Activated naive CD4-positive, alpha-beta T cell treated with anti-CD3 and anti-CD28 coated beads, Interleukin-2, amount 50 U/mL, for 72 hours (primary cell): ENCODE measurements at regions not wholly inside any gene's neighbourhood (a gene's known extent, or its start where the extent isn't known, plus 50 kb on each side); places are given as distances from the start of the nearest gene placed in this dataset.
"Not testable (repeated sequence)": the region's sequence is repeated elsewhere in the genome, so short reads cannot be mapped to it uniquely, and the experiment has no call there.

Experiments used
- ATAC-seq, 2 donors: fragments of 150-1000 bp; cut with Tn5 transposase; 2 replicates each; pipeline ENCODE4 v1.10.0; 2021; ENCODE audit warnings: mild to moderate bottlenecking in 2 of 2, moderate library complexity in 2 of 2
- DNase-seq, 2 donors: peaks; one replicate each; pipeline ENCODE4 v3.0.0; 2021 to 2022; ENCODE audit warnings: low spot score in 2 of 2
- H3K27ac Mint-ChIP-seq, 2 donors: one replicate each; pipeline ENCODE4 v1.8.0; 2022; ENCODE audit warnings: mild to moderate bottlenecking in 2 of 2, mixed read lengths in 2 of 2
- H3K36me3 Mint-ChIP-seq, 2 donors: one replicate each; pipeline ENCODE4 v1.8.0; 2022; ENCODE audit warnings: mixed read lengths in 2 of 2
- H3K9me3 Mint-ChIP-seq, 2 donors: one replicate each; pipeline ENCODE4 v1.8.0; 2022; ENCODE audit warnings: mixed read lengths in 2 of 2

GRCh38 chr10:42428534-42428933 lies 209.8 kb downstream of the ZNF33B start:
- H3K27ac Mint-ChIP-seq, result no peak overlapping the region
- H3K36me3 Mint-ChIP-seq, result no peaks in the 10 kb centered on the region
- no peaks in the 10 kb centered on the region for H3K9me3 Mint-ChIP-seq
- DNase-seq (no peak), ATAC-seq (no peak)

DNA sequence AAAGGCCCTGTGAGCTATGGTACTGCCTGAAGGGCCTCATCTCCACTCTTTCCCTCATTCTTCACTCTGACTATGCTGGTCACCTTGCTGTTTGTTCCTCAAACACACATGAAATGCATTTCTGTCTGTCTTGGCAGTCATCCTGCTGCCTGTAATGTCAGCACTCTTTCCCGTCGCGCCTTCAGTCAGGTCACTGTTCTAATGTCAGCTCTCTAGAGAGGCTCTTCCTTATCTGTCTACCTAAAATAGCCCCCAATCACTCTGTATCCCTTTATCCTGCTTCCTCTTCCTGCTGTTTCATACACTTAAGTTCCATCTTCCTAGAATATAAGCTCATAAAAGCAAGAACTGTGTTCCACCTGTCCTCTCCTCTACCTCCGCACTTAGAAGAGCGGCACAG lies 215.5 kb downstream of the ZNF33B start:
- DNase-seq (no peak), ATAC-seq (no peak)
- Mint-ChIP-seq H3K9me3 (peaks cover 0 to 8% of the 10 kb centered on the region in 2 donors), H3K36me3 (no peaks in the 10 kb centered on the region), H3K27ac (no peak overlapping the region)

- DNase-seq, result no peak
- no peaks in the 10 kb centered on the region for H3K36me3 Mint-ChIP-seq
- peaks cover 0 to 8% of the 10 kb centered on the region in 2 donors for H3K9me3 Mint-ChIP-seq
- H3K27ac Mint-ChIP-seq, result peak overlapping the region in 1 of 2 donors; percentile 40
- ATAC-seq, result no peak
Measured at GRCh38 chr10:42421812-42422211, 216.6 kb downstream of the ZNF33B start.

- Mint-ChIP-seq H3K27ac (no peak overlapping the region), H3K36me3 (no peaks in the 10 kb centered on the region), H3K9me3 (peaks cover 0 to 8% of the 10 kb centered on the region in 2 donors)
- ATAC-seq (no peak), DNase-seq (no peak)
Measured at GRCh38 chr10:42419789-42420188, 218.6 kb downstream of the ZNF33B start.

GRCh38 chr10:42380926-42381547 lies 257.3 kb downstream of the ZNF33B start:
- H3K9me3 Mint-ChIP-seq, result peaks cover 16 to 17% of the 10 kb centered on the region in 2 donors
- H3K36me3 Mint-ChIP-seq, result peaks cover 6 to 10% of the 10 kb centered on the region in 2 donors
- no peak for ATAC-seq
- no peak for DNase-seq
- H3K27ac Mint-ChIP-seq, result no peak overlapping the region

DNA sequence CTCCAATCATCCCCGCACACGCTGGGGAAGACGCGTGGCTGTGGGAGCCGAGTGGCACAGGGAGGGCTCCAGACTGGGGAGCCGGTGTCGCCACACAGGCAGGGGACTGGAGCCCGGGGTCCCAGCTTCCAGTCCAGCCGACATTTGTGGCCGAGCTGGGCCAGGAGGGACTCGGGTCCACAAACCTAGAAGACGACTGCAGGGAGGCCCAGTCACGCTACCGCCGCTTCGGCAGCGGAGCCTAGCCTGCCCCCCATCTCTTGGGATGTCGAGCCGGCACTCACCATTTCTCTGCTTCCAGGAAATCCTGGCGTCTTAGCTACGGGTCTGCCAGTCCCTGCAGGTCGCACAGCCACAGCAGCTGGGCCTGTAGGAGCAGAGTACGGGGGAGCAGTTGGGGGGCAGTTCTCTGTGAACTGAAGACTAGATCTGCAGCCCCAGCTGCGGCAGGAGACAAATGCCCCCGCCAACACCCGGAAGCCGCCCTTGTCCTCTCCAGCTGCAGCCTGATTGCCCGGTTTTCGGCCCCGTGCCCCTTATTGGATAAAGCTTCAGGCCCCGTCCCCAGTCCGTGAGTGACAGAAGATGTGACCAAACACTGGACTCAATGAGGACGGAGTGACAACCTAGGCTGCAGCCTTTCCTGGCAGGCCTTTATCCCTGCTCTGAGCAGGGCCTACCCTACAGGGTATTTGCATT lies 270.7 kb downstream of the ZNF33B start:
- no peak overlapping the region for H3K27ac Mint-ChIP-seq
- peaks cover 14 to 22% of the 10 kb centered on the region in 2 donors for H3K9me3 Mint-ChIP-seq
- H3K36me3 Mint-ChIP-seq, result peaks cover 0 to 25% of the 10 kb centered on the region in 2 donors
- DNase-seq (no peak), ATAC-seq (peak; percentile 71 to 92)

DNA sequence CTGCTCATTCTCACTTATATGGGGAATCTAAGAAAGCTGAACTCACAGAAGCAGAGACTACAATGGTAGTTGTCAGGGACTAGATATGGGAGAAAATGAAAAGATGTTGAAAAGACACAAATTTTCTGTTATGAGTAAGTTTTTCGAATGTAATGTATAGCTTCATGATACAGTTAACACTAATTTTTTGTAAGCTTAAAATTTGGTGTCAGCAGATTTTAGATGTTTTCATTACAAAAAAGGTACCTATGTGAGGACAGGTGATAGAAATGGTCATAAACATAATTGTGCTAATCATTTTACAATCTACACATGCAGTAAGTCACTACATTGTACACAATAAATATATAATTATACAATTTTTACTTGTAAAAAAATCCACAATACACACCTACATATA lies 286.6 kb downstream of the ZNF33B start:
- H3K9me3 Mint-ChIP-seq, result peaks cover 5 to 7% of the 10 kb centered on the region in 2 donors

DNA sequence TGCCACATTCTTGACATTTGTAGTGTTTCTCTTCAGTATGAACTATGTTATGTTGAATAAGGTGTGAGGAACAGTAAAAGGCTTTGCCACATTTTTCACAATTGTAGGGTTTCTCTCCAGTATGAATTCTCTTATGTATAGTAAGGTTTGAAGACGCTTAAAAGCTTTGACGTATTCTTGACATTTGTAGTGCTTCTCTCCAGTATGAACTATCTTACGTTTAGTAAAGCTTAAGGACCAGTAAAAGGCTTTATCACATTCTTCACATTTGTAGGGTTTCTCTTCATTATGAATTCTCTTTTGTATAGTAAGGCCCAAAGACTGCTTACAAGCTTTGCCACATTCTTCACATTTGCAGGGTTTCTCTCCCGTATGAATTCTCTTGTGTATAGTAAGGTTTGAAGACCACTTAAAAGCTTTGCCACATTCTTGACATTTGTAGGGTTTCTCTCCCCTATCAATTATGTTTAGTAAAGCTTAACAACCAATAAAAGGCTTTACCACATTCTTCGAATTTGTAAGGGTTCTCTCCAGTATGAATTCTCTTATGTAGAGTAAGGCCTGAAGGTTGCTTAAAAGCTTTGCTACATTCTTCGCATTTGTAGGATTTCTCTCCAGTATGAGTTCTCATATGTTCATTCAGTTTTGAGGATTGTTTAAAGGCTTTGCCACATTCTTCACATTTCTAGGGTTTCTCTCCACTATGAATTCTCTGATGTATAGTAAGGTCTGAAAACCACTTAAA lies 301.6 kb downstream of the ZNF33B start:
- ATAC-seq, DNase-seq, H3K27ac Mint-ChIP-seq: not testable (repeated sequence)
- Mint-ChIP-seq H3K9me3 (peaks cover 30 to 36% of the 10 kb centered on the region in 2 donors), H3K36me3 (peaks cover 40 to 42% of the 10 kb centered on the region in 2 donors)

More for the DNA sequence above, 286.6 kb downstream of the ZNF33B start:
- H3K36me3 Mint-ChIP-seq, result peaks cover 0 to 5% of the 10 kb centered on the region in 2 donors
- ATAC-seq (no peak), DNase-seq (no peak)
- H3K27ac Mint-ChIP-seq, result no peak overlapping the region

DNA sequence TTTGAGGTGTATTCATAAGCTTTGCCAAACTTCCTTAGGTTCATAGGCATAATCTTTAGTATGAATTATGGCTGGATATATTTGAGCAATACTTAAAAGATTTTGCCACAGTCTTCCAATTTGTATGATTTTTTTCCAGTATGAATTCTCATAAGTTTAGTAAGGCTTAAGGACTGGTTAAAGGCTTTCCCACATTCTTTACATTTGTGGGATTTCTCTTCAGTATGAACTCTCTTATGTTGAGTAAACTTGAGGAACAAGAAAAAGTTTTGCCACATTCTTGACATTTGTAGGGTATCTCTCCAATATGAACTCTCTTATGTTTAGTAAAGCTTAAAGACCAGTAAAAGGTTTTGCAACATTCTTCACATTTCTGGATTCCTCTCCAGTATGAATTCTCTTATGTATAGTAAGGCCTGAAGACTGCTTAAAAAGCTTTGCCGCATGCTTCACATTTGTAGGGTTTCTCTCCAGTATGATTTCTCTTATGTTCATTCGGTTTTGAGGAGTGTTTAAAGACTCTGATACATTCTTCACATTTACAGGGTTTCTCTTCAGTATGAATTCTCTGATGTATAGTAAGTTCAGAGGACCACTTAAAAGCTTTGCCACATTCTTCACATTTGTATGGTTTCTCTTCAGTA lies 302.6 kb downstream of the ZNF33B start:
- Mint-ChIP-seq H3K36me3 (peaks cover 40 to 42% of the 10 kb centered on the region in 2 donors), H3K9me3 (peaks cover 30 to 36% of the 10 kb centered on the region in 2 donors)
- DNase-seq, H3K27ac Mint-ChIP-seq, ATAC-seq: not testable (repeated sequence)

DNA sequence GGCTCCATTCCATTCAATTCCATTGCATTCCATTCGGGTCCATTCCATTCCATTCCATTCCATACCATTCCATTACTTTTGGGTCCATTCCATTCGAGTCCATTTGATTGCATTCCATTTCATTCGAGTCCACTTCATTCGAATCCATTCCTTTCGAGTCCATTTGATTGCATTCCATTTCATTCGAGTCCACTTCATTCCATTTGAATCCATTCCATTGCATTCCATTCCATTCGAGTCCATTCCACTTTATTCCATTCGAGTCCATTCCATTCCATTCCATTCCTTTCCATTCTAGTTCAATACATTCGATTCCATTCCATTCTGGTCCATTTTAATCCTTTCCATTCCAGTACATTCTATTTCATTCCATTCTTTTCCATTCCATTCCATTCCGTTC lies 334.0 kb downstream of the ZNF33B start:
- no peak for ATAC-seq
- Mint-ChIP-seq H3K36me3 (peaks cover 96 to 97% of the 10 kb centered on the region in 2 donors), H3K9me3 (peaks cover 96 to 98% of the 10 kb centered on the region in 2 donors), H3K27ac (no peak overlapping the region)
- DNase-seq, result no peak

DNA sequence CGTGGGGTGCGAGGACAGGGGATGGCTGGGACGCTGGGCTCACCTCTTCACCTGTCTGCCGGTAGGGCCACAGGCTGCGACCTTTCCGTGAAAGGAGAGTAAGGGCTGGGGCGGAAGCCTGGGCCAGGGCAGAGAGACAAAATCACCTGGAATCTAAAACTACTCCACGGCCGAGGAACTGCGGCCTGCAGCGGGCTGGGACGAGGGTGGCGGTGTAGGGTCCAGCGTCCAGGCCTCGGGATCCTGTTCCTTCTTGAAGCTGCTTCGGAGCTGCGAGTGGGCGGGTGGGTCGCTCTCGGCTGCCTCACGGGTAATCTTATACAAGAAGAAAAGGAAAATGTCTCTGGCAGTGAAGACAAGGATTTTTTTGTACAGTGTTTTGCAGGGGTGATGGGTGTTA lies 356.5 kb downstream of the ZNF33B start:
- H3K36me3 Mint-ChIP-seq, H3K27ac Mint-ChIP-seq, H3K9me3 Mint-ChIP-seq, DNase-seq, ATAC-seq: not testable (repeated sequence)

GRCh38 chr10:42269788-42270187 lies 368.6 kb downstream of the ZNF33B start:
- not testable (repeated sequence) for H3K9me3 Mint-ChIP-seq, H3K36me3 Mint-ChIP-seq, ATAC-seq, H3K27ac Mint-ChIP-seq, DNase-seq

DNA sequence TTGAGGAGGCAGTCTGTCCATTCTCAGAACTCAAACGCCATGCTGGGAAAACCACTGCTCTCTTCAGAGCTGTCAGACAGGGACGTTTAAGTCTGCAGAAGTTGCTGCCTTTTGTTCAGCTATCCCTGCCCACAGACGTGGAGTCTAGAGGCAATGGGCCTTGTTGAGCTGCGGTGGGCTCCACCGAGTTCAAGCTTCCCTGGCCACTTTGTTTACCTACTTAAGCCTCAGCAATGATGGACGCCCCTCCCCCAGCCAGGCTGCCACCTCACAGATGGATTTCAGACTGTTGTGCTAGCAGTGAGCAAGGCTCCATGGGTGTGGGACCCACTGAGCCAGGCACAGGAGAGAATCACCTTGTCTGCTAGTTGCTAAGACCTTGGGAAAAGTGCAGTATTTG lies 375.1 kb downstream of the ZNF33B start:
- not testable (repeated sequence) for H3K27ac Mint-ChIP-seq

DNA sequence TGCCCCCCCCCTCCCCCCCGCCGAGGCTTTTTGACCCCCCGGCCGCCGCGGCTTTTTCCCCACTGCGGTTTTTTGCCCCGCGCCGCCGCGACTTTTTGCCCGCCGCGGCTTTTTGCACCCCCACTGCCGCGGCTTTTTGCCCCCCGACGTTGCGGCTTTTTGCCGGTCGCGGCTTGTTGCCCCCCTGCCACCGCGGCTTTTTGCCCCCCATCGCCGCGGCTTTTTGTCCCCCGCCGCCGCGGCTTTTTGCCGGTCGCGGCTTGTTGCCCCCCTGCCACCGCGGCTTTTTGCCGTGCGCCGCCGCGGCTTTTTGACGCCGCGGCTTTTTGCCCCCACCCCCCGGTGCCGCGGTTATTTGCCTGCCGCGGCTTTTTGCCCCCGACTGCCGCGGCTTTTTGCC lies 395.4 kb downstream of the ZNF33B start:
- peaks cover 4 to 22% of the 10 kb centered on the region in 2 donors for H3K36me3 Mint-ChIP-seq
- not testable (repeated sequence) for ATAC-seq, H3K27ac Mint-ChIP-seq, DNase-seq
- peaks cover 8 to 14% of the 10 kb centered on the region in 2 donors for H3K9me3 Mint-ChIP-seq

More for the DNA sequence above, 375.1 kb downstream of the ZNF33B start:
- not testable (repeated sequence) for H3K9me3 Mint-ChIP-seq, DNase-seq, ATAC-seq
- peaks cover 0 to 15% of the 10 kb centered on the region in 2 donors for H3K36me3 Mint-ChIP-seq

GRCh38 chr10:42242135-42242805 lies 396.1 kb downstream of the ZNF33B start:
- ATAC-seq (no peak), DNase-seq (no peak)
- Mint-ChIP-seq H3K36me3 (peaks cover 4 to 22% of the 10 kb centered on the region in 2 donors), H3K9me3 (peaks cover 8 to 14% of the 10 kb centered on the region in 2 donors), H3K27ac (no peak overlapping the region)

DNA sequence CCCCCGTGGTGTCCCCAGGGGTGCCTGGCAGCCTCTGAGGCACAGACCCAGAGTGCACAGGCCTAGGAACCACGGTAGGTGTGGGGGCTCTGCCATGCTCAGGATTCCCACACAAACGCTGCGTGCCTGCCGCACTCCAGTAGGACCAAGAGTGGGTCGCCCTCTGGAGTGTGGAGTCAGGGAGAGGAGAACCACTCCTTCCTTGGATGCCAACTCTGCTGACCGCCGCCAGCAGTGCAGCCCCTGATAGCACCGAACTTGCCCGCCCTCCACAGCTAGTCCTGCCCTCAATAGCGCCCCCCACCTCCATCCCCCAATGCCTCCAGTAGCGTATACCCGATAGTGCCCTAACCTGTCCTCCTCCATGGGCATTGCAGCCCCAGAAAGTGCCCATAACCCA lies 402.0 kb downstream of the ZNF33B start:
- not testable (repeated sequence) for ATAC-seq, H3K9me3 Mint-ChIP-seq, H3K36me3 Mint-ChIP-seq, H3K27ac Mint-ChIP-seq, DNase-seq
